ENCODE measurements at regions not wholly inside any gene's neighbourhood (a gene's known extent, or its start where the extent isn't known, plus 50 kb on each side); places are given as distances from the start of the nearest gene placed in this dataset.

GRCh38 chr5:97764700-97765099, 581.7 kb upstream of the RIOK2 start:
- in situ Hi-C loops (cut with HindIII; ENCODE audit: low sequenced_read_pairs): no loop called here
- TF ChIP-seq CTCF (IDR thresholded peaks at IDR 0.05; ENCODE audit: low read depth, low read length, missing control alignments): no peak
- no peak overlapping the region for H3K4me3 ChIP-seq (ENCODE audit: low read depth, low read length)
- DNase-seq (ENCODE audit: low read depth): peak; percentile 6

GRCh38 chr5:97778451-97778850, 595.4 kb upstream of the RIOK2 start:
- no peak for TF ChIP-seq CTCF (IDR thresholded peaks at IDR 0.05; ENCODE audit: low read depth, low read length, missing control alignments)
- H3K4me3 ChIP-seq (ENCODE audit: low read depth, low read length): no peak overlapping the region
- peak; percentile 48 for DNase-seq (ENCODE audit: low read depth)
- in situ Hi-C loops (cut with HindIII; ENCODE audit: low sequenced_read_pairs): no loop called here

GRCh38 chr5:97788369-97788768, 605.3 kb upstream of the RIOK2 start:
- DNase-seq (ENCODE audit: low read depth): no peak
- no peak overlapping the region for H3K4me3 ChIP-seq (ENCODE audit: low read depth, low read length)
- in situ Hi-C loops (cut with HindIII; ENCODE audit: low sequenced_read_pairs): no loop called here
- no peak for TF ChIP-seq CTCF (IDR thresholded peaks at IDR 0.05; ENCODE audit: low read depth, low read length, missing control alignments)

GRCh38 chr5:97797994-97798451, 615.0 kb upstream of the RIOK2 start:
- in situ Hi-C loops (cut with HindIII; ENCODE audit: low sequenced_read_pairs): no loop called here
- TF ChIP-seq CTCF (IDR thresholded peaks at IDR 0.05; ENCODE audit: low read depth, low read length, missing control alignments): no peak
- DNase-seq (ENCODE audit: low read depth): no peak
- no peak overlapping the region for H3K4me3 ChIP-seq (ENCODE audit: low read depth, low read length)

GRCh38 chr5:97801461-97801860, 618.4 kb upstream of the RIOK2 start:
- H3K4me3 ChIP-seq (ENCODE audit: low read depth, low read length): no peak overlapping the region
- in situ Hi-C loops (cut with HindIII; ENCODE audit: low sequenced_read_pairs): no loop called here
- DNase-seq (ENCODE audit: low read depth): no peak
- no peak for TF ChIP-seq CTCF (IDR thresholded peaks at IDR 0.05; ENCODE audit: low read depth, low read length, missing control alignments)

GRCh38 chr5:97820138-97820537, 637.1 kb upstream of the RIOK2 start:
- in situ Hi-C loops (cut with HindIII; ENCODE audit: low sequenced_read_pairs): no loop called here
- H3K4me3 ChIP-seq (ENCODE audit: low read depth, low read length): no peak overlapping the region
- no peak for DNase-seq (ENCODE audit: low read depth)
- no peak for TF ChIP-seq CTCF (IDR thresholded peaks at IDR 0.05; ENCODE audit: low read depth, low read length, missing control alignments)

Data from astrocyte of the cerebellum (primary cell).